GM23338 (cell line): ENCODE measurements at regions not wholly inside any gene's neighbourhood (a gene's known extent, or its start where the extent isn't known, plus 50 kb on each side); places are given as distances from the start of the nearest gene placed in this dataset.

Source experiments
- CREB1 ChIP-seq: fragments of 250-450 bp; sonication (Bioruptor Pico); IDR thresholded peaks from 2 replicates; pipeline ENCODE4 v1.5.0; 2020; ENCODE audit warnings: low read depth, mild to moderate bottlenecking, moderate library complexity
- EZH2 ChIP-seq: fragments of 200-600 bp; sonication (generic); IDR thresholded peaks from one replicate; pipeline ENCODE4 v1.8.0; 2017; ENCODE audit warnings: antibody characterized with exemption, mild to moderate bottlenecking, low read depth; ENCODE audit not compliant: unreplicated experiment
- EZH2phosphoT487 ChIP-seq: fragments of 200-600 bp; sonication (generic); IDR thresholded peaks from one replicate; pipeline ENCODE4 v1.8.1; 2018; ENCODE audit warnings: antibody characterized with exemption; ENCODE audit not compliant: unreplicated experiment
- JUNB ChIP-seq: IDR thresholded peaks from one replicate; pipeline ENCODE4 v1.6.1; 2016; ENCODE audit warnings: antibody characterized with exemption; ENCODE audit not compliant: unreplicated experiment
- NANOG ChIP-seq: IDR thresholded peaks from 2 replicates; pipeline ENCODE4 v1.6.1; 2016; ENCODE audit warnings: antibody characterized with exemption, borderline replicate concordance
- POLR2AphosphoS5 ChIP-seq: IDR thresholded peaks from 2 replicates; pipeline ENCODE4 v1.6.1; 2016; ENCODE audit warnings: antibody characterized with exemption, low read depth
- STAT1 ChIP-seq: IDR thresholded peaks from one replicate; pipeline ENCODE4 v1.6.1; 2016; ENCODE audit warnings: antibody characterized with exemption; ENCODE audit not compliant: unreplicated experiment
- ZNF114 ChIP-seq: fragments of 250-450 bp; sonication (Bioruptor Pico); IDR thresholded peaks from 2 replicates; pipeline ENCODE4 v1.5.0; 2020; ENCODE audit warnings: mild to moderate bottlenecking, moderate library complexity
- ZNF331 ChIP-seq: fragments of 250-450 bp; sonication (Bioruptor Pico); IDR thresholded peaks from 2 replicates; pipeline ENCODE4 v1.5.0; 2020; ENCODE audit warnings: low read depth, mild to moderate bottlenecking, moderate library complexity
- TF ChIP-seq, protein P1 (sequence below), 2 experiments: fragments of 200-600 bp in 1 of 2; sonication (generic) in 1 of 2; conservative IDR thresholded peaks; 2 replicates each; pipeline versions ENCODE4 v1.5.1 to v1.6.1; 2016 to 2017; ENCODE audit warnings: antibody characterized with exemption in 2 of 2, low read depth in 2 of 2, mild to moderate bottlenecking in 2 of 2, moderate library complexity in 1 of 2
- TF ChIP-seq, protein P2 (sequence below): IDR thresholded peaks from one replicate; pipeline ENCODE4 v1.6.1; 2018; ENCODE audit warnings: antibody characterized with exemption; ENCODE audit not compliant: unreplicated experiment

DNA sequence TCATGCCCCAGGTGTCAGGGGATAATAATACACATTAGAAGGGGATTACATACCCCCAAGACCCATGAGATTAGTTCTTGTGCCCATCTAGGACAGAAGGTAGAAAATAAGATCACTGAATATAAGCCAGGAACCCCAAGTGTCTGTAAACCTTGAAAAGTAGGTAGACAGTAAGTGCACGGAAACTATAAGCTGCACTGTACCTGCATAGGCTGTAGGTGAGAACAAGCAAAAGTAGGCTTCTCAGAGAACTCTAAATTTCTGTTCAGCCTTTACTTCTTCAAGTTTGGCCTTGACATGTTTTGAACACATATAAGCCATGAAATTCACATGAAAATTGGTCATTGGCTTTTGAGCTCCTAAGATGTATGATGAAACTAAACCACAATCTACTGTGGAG is 113.0 kb upstream of the FSIP2 start:
- TF ChIP-seq, protein P1, sequence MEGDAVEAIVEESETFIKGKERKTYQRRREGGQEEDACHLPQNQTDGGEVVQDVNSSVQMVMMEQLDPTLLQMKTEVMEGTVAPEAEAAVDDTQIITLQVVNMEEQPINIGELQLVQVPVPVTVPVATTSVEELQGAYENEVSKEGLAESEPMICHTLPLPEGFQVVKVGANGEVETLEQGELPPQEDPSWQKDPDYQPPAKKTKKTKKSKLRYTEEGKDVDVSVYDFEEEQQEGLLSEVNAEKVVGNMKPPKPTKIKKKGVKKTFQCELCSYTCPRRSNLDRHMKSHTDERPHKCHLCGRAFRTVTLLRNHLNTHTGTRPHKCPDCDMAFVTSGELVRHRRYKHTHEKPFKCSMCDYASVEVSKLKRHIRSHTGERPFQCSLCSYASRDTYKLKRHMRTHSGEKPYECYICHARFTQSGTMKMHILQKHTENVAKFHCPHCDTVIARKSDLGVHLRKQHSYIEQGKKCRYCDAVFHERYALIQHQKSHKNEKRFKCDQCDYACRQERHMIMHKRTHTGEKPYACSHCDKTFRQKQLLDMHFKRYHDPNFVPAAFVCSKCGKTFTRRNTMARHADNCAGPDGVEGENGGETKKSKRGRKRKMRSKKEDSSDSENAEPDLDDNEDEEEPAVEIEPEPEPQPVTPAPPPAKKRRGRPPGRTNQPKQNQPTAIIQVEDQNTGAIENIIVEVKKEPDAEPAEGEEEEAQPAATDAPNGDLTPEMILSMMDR (conservative IDR thresholded peaks at IDR 0.05; ENCODE audit: low read depth in 2 of 2): no peak
- TF ChIP-seq, protein P2, sequence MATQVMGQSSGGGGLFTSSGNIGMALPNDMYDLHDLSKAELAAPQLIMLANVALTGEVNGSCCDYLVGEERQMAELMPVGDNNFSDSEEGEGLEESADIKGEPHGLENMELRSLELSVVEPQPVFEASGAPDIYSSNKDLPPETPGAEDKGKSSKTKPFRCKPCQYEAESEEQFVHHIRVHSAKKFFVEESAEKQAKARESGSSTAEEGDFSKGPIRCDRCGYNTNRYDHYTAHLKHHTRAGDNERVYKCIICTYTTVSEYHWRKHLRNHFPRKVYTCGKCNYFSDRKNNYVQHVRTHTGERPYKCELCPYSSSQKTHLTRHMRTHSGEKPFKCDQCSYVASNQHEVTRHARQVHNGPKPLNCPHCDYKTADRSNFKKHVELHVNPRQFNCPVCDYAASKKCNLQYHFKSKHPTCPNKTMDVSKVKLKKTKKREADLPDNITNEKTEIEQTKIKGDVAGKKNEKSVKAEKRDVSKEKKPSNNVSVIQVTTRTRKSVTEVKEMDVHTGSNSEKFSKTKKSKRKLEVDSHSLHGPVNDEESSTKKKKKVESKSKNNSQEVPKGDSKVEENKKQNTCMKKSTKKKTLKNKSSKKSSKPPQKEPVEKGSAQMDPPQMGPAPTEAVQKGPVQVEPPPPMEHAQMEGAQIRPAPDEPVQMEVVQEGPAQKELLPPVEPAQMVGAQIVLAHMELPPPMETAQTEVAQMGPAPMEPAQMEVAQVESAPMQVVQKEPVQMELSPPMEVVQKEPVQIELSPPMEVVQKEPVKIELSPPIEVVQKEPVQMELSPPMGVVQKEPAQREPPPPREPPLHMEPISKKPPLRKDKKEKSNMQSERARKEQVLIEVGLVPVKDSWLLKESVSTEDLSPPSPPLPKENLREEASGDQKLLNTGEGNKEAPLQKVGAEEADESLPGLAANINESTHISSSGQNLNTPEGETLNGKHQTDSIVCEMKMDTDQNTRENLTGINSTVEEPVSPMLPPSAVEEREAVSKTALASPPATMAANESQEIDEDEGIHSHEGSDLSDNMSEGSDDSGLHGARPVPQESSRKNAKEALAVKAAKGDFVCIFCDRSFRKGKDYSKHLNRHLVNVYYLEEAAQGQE: no peak
- TF ChIP-seq EZH2: no peak
- TF ChIP-seq POLR2AphosphoS5: no peak
- TF ChIP-seq EZH2phosphoT487: no peak
- no peak for TF ChIP-seq CREB1 (CRISPR knock-in tag)
- no peak for TF ChIP-seq JUNB
- TF ChIP-seq ZNF331 (CRISPR knock-in tag): no peak
- TF ChIP-seq ZNF114 (CRISPR knock-in tag): no peak
- TF ChIP-seq STAT1: no peak
- TF ChIP-seq NANOG: no peak
